GM21723 (cell line): ENCODE measurements at regions not wholly inside any gene's neighbourhood (a gene's known extent, or its start where the extent isn't known, plus 50 kb on each side); places are given as distances from the start of the nearest gene placed in this dataset.
A peak's percentile ranks its signal among the peaks of the same experiment; 100 is the strongest.
"Not testable (repeated sequence)": the region's sequence is repeated elsewhere in the genome, so short reads cannot be mapped to it uniquely, and the experiment has no call there.

Experiments used
- ATAC-seq: cut with Tn5 transposase; IDR thresholded peaks from one replicate; pipeline ENCODE4 v1.9.1; 2021; ENCODE audit warnings: mild to moderate bottlenecking, moderate library complexity; ENCODE audit not compliant: unreplicated experiment

DNA sequence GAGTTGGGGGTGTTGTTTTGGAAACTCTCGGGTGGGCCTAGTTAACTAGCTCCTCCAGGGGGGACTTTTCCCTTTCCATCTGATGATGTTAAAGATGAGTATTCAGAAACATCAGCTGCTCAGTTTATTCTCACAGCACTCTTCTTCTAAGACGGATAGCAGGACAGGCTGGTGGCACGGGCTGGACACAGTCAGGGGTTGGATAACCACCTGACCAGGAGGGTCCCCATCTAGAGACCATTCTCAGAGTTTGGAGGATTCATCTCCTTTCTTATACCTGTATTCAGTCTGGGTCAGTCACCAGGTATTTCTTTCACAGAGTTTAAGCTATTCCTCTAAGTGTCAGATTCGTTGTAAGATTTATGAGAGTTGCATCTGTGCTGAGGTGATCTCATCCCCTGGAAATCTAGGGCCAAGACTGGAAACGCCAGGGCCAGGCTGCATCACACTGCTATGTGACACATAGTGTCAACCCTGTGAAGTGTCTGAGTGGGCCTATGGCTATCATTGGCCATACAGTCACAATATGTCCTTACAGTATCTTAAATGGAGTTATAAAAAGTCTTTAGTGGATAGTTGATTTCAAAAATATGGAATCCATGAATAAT, 111.7 kb downstream of the FAM50B start:
- ATAC-seq: no peak

DNA sequence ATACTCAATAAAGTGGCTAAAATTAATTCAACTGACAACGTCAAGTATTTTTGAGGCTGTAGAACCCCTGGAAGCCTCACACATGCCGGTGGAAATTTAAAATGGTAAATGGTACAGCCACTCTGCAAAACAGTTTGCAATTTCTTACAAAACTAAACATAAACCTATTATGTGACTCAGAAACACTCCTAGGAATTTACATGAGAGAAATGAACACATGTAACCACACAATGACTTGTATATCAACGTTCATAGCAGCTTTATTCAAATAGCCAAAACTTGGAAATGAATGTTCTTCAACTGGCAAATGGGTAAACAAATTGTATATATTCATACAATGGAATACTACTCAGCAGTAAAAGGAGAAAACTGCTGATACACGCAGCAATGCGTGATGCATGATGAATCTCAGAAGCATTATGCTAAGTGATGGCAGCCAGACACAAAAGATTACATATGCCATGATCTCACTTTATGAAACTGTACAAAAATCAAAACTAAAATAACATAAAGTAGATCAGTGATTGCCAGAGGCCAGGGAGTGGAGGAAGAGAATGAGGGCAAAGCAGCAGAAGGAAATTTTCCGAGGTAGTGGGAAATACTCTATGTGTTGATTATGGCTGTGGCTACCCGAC, 112.5 kb downstream of the FAM50B start:
- no peak for ATAC-seq

DNA sequence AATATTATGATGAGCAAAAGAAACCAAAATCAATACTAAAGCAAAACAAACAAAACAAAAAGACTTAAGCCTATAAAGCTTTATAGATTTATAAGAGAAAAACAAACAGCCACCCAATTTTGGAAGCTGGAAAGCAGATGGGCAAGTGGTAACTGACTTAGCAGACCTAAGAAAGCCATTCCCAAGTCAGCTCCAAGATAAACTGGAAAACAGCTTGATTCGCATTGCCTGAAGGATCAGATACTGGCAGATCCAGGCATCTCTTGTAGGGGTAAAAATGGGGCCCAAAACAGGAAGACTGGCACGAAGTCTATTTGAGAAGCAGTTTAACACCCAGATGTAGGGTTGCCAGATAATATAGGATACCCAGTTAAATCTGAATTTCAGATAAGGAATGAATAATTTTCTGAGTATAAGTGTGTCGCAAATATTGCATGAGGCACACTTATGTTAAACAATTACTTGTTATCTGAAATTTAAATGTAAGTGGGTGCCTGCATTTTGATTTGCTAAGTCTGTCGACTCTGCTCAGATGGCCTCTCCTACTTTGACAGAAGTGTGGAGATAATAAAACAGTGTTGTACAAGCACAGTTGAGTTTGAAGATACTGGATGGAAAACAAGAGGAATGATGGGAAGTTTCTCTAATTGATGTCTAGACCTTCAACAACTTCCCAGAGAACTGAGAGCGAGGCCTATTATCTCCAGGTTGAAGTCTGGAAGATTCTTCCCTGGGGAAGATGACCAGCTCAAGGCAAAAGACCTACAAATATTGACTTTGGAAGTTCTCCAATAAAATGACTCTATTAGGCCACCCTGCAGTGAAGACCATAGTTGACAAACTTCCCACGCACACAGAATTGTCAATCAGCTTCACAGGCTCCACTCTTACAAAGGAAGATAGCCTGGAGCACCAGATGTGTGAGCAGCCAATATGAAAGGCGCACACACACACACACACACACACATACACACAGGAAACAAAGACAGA, 113.4 kb downstream of the FAM50B start:
- no peak for ATAC-seq

DNA sequence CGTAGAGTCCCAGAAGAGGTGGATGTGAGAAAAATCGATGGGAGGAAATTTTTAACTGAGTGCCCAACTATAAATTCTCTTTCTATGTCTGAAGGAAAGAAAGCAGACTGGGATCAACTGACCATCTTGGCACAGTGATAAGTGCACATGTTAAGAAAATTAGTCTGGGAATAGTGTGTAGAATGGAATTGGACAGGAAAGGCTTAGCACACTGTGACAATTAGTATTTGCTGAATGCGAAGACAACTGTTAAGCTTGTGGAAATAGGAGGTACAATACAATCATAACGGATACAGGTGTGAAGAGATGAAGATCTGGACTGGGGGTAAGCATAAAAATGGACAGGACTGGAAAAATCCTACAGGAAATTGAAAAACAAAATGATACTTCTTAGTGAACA, 114.3 kb downstream of the FAM50B start:
- ATAC-seq: no peak

DNA sequence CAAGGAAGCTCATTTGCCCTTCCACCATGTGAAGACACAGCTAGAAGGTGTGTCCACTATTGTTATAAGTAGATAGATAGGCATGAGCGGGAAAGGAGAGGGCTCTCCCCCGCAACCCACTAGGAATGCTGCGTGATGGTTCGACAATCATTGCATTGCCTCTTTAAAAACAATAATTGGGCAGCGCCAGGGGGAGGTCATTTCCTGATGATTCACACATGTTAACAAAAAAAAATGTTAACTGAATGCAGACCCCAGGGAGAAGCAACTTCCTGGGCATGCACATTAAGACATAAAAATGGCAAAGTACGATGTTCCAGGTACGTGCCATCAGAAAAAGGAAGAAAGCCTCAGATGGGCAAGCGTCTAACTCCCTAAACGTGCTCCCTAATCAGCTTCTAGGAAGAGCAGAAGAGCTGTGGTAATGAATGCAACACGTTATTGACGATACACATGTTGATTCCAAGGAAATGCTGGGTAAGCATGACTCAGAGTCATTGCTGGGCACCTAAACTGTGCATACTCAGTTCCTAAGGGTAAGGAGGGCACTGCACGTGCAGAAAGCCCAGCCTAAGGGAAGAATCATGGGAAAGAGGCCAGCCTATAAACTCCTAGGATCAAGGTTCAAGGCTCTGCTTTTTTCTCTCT, 113.7 kb downstream of the FAM217A start:
- no peak for ATAC-seq

DNA sequence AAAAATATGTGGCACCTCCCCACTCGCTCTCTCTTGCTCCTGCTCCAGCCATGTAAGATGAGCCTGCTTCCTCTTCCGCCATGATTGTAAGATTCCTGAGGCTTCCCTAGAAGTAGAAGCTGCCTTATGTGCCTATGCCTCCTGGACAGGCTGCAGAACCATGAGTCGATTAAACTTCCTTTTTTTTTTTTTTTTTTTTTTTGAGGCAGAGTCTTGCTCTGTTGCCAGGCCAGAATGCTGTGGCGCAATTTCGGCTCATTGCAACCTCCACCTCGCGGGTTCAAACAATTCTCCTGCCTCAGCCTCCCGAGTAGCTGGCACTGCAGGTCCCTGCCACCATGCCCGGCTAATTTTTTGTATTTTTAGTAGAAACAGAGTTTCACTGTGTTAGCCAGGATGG, 112.5 kb downstream of the FAM217A start:
- ATAC-seq: no peak

DNA sequence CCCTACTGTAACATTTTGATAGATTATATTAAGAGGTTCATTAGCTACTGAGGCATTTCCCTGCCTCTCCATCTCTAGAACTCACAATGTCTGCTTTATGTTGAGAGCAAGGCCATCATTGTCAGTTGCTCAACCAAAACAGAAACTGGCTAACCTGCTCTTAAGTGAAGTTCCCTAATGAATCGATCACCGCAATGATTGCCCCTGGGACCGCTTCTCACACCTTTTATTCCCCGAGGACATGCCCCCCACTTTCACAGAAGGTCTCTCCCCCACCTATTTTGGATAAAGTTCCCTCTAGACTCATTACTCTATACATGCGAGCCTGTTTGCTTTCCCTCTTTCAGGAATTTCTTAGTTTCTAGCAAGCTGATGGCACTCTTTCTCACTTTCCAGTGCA, 108.8 kb downstream of the FAM217A start:
- no peak for ATAC-seq

DNA sequence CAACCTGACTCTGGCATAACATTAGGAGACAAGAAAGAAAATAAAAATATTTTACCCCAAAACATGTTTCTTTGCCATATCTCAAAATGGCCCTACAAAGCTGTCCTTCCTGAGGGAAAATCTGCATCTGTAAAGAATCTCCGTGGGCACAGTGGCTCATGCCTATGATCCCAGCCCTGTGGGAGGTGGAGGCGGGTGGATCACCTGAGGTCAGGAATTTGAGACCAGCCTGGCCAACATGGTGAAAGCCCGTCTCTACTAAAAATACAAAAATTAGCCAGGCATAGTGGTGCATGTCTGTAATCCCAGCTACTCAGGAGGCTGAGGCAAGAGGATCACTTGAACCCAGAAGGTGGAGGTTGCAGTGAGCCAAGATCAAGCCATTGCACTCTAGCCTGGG, 105.8 kb downstream of the FAM217A start:
- not testable (repeated sequence) for ATAC-seq

DNA sequence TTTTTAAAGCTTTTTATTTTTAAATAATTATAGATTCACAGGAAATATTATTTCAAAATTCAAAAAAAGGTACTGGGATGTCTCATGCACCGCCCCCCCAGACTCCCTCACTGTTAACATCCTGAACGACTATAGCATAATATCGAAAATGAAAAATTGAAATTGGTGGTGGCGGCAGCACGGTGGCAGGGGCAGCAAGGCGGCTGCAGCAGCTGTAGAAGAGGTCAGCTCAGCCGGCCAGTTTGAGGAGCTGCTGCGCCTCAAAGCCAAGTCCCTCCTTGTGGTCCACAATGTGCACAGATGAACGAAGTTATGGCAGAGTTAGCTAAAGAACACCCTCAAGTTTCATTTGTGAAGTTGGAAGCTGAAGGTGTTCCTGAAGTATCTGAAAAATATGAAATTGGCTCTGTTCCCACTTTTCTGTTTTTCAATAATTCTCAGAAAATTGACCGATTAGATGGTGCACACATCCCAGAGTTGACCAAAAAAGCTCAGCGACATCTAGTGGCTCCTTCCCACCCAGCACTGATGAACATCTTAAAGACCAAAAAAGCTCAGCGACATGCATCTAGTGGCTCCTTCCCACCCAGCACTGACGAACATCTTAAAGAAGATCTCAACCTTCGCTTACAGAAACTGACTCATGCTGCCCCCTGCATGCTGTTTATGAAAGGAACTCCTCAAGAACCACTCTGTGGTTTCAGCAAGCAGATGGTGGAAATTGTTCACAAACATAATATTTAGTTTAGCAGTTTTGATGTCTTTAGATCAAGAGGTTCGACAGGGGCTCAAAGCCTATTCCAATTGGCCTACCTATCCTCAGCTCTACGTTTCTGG, 100.8 kb downstream of the FAM217A start:
- ATAC-seq: peak; percentile 87

DNA sequence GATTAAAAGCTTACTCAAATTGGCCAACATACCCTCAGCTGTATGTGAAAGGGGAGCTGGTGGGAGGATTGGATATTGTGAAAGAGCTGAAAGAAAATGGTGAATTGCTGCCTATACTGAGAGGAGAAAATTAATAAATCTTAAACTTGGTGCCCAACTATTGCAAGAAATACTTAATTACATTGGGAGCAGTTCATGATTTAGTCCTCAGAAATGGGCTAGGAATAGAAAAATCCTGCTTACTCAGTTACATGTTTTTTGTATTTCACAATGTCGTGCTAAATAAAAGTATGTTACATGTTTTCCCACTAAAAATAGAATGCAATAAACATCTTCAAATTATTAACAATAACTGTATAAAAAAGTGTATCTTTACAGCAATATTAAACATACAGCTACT, 100.0 kb downstream of the FAM217A start:
- ATAC-seq: not testable (repeated sequence)

DNA sequence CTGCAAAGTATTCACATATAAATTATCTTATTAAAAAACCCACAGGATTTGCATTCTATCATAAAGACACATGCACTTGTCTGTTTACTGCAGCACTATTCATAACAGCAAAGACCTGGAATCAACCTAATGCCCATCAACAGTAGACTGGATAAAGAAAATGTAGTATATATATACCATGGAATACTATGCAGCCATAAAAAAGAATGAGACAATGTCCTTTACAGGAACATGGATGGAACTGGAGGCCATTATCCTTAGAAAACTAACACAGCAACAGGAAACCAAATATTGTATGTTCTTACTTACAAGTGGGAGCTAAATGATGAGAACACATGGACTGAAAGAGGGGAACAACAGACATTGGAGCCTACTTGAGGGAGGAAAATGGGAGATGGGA, 97.0 kb downstream of the FAM217A start:
- ATAC-seq: no peak

DNA sequence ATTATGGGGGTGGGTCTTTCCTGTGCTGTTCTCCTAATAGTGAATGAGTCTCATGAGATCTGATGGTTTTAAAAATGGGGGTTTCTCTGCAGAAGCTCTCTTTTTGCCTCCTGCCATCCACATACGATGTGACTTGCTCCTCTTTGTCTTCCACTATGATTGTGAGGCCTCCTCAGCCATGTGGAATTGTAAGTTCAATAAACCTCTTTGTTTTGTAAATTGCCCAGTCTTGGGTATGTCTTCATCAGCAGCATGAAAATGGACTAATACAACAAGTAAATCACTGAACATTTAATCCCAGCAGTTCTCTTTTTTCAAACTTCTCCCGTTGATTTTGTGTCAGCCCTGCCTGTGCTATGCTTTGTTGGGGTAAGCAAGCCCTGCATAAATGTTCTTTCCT, 95.2 kb downstream of the FAM217A start:
- ATAC-seq: no peak

DNA sequence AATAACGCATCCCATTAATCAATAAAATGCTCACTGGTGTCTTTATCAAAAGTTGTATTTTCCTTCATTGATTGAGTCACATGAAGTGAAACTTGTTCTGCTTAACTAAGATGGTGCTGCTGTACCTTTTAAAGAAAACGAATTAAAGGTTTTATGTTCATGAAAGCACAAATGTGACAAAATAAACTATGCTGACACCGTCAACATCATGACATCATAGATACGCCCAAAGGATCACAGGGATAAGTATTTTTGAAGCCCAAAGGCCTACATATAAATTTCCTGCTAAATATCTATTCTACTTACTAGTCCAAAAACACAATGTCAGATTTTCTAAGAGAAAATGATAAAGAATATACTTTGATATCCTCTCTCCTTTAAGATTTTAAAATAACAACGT, 94.4 kb downstream of the FAM217A start:
- ATAC-seq: no peak

DNA sequence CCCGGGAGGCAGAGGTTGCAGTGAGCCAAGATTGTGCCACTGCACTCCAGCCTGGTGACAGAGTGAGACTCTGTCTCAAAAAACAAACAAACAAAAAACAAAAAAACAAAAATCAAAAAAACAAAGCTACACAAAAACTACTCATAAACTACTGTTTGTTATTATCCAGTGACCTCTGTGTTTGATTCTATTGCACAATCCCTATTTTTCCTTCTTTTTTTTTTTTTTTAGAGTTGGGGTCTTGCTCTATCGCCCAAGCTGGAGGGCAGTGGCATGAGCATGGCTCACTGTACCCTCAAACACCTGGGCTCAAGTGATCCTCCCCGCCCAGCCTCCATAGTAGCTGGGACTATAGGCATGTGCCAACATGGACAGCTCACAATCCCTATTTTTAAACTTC, 92.7 kb downstream of the FAM217A start:
- ATAC-seq: no peak

DNA sequence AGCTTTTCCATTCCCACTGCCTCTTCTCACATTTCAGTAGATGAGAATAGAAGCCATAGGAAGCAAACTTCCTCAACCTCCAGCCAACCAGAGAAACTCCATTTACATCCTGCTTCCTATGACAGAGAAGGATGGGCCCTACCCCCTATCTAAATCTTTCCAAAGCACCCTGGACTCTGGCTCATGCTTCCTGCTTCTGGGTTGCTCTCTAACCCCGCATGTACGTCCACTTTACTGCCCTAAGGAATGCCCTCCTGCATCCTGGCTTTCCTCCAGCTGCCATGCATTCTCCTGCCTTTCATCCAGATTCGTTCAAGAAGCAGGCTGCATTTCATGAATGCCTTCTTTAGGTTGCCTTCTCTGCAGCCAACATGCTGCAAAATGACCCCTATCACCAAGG, 91.9 kb downstream of the FAM217A start:
- ATAC-seq: no peak

DNA sequence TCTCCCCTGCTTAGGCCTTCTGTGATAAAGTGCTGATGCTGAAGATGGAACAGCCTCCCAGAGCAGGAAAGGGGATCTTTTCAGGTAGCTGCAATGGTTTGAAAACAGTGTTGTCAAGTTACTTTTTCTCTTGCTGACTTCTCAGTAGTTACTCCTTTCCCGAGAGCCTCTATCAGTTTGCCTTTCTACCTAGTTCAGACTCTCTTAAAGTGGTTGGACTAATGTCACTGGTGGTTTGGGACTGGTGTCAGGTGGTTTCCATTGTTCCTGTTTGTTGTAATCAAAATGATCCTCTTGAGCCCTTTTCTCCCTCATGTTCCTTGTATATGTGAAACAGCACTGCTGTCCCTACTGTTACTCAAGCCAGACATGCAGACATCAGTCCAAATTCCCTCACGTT, 91.4 kb downstream of the FAM217A start:
- no peak for ATAC-seq

DNA sequence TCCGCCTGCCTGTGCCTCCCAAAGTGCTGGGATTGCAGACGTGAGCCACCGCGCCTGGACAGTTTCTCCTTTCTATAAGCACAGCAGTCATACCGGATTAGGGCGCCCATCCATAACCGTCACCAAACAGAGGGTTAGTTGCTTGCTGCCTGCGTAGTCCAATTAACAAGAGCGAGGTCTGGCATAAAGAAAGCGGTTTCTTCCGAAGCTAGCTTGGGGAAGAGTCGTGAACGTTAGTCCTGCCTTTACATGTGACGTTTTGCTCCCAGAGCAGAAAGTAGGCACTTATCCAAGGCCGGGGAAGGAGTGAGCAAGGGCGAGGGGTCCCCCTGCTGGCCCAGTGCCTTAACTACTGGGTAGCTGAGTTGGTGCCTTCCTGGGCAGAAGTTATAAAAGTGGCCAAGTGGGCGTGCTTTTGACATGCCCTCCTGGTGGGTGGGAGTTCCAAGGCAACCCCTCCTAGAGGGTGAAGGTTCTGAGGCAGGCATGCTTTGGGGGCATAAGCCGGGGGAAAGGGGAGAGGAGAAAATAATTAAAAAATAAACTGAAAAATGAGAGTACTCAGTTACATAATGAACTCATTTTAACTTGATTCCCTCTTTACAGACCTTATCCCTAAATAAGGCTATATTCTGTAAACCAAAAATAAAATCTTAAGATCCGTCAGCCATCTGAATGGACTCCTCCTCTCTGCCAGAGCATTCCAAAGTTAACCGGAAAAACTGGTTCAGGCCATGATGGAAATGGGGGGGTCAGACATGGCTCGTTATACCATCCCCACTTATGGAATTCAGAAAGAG, 88.0 kb downstream of the FAM217A start:
- ATAC-seq: peak; percentile 77

DNA sequence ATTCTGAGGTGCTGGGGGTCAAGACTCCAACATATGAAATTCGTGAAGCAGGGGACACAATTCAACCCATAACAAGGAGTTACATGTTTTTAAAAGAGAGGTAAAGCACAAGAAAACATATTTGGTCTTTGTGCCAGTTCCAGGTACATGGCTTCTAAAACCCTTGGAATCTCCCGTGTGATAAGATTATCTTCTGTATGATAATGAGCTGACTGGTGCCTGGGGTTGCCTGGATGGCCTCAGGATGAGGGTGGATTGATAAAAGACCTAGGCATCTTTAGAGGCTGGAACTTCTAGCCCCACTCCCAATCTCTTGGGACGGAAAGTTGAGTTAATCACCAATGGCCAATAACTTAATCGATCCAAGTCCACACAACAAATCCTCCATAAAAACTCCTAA, 87.0 kb downstream of the FAM217A start:
- ATAC-seq: no peak

DNA sequence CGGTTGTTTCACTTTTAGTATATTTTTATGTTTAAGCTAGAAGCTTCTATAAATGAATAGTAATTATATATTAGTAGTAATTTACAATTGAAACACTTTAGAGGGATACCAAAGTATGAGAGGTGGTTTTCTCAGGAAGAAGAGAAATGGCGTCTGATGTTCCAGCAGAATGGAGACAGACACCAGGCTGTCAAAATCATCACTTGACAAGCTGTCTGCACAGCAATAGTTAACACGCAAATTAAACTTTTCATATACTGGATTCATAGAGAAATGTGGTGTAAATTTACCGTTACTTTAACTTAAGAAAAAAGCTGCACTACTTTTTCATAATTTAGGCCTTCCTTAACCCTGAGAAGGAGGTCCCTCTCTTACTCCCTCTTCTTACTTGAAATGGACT, 82.6 kb downstream of the FAM217A start:
- no peak for ATAC-seq
